PFSK-1 (cell line): ENCODE measurements at regions not wholly inside any gene's neighbourhood (a gene's known extent, or its start where the extent isn't known, plus 50 kb on each side); places are given as distances from the start of the nearest gene placed in this dataset.

Experiments
- FOXP2 ChIP-seq: optimal IDR thresholded peaks from 2 replicates; pipeline ENCODE3; 2011; ENCODE audit warnings: borderline replicate concordance, control low read depth, inconsistent platforms; ENCODE audit not compliant: insufficient read depth; ENCODE audit errors: extremely low read length, extremely low read depth
- POLR2AphosphoS5 ChIP-seq: IDR thresholded peaks from 2 replicates; pipeline ENCODE4 v1.6.1; 2012; ENCODE audit warnings: low read depth, mild to moderate bottlenecking, control low read depth, low read length, moderate library complexity
- REST ChIP-seq, 2 experiments: IDR thresholded peaks; 2 replicates each; pipeline versions ENCODE4 v1.6.1 to v1.8.0; 2011 to 2012; ENCODE audit warnings: low read depth in 2 of 2, low read length in 2 of 2, control low read depth in 1 of 2, inconsistent platforms in 1 of 2, mild to moderate bottlenecking in 1 of 2, moderate library complexity in 1 of 2; ENCODE audit not compliant: insufficient read depth in 1 of 2
- SIN3A ChIP-seq: IDR thresholded peaks from 2 replicates; pipeline ENCODE4 v1.6.1; 2012; ENCODE audit warnings: mild to moderate bottlenecking, low read length, moderate library complexity, borderline replicate concordance; ENCODE audit not compliant: insufficient read depth
- TAF1 ChIP-seq: IDR thresholded peaks from 2 replicates; pipeline ENCODE4 v1.6.1; 2012; ENCODE audit warnings: low read length, control low read depth, borderline replicate concordance; ENCODE audit not compliant: insufficient read depth

- no peak for TF ChIP-seq SIN3A
- TF ChIP-seq REST (IDR thresholded peaks at IDR 0.05; ENCODE audit: insufficient read depth in 1 of 2, low read depth in 2 of 2, low read length in 2 of 2), result no peak
- TF ChIP-seq TAF1, result no peak
- no peak for TF ChIP-seq FOXP2
- no peak for TF ChIP-seq POLR2AphosphoS5
Observed at GRCh38 chr11:86728562-86728961, 56.1 kb upstream of the ME3 start.

GRCh38 chr11:86726770-86727504 lies 54.5 kb upstream of the ME3 start:
- no peak for TF ChIP-seq TAF1
- no peak for TF ChIP-seq POLR2AphosphoS5
- TF ChIP-seq SIN3A, result no peak
- no peak for TF ChIP-seq REST (IDR thresholded peaks at IDR 0.05; ENCODE audit: insufficient read depth in 1 of 2, low read depth in 2 of 2, low read length in 2 of 2)
- no peak for TF ChIP-seq FOXP2

- TF ChIP-seq SIN3A, result no peak
- TF ChIP-seq FOXP2, result no peak
- no peak for TF ChIP-seq POLR2AphosphoS5
- TF ChIP-seq TAF1, result no peak
- no peak for TF ChIP-seq REST (IDR thresholded peaks at IDR 0.05; ENCODE audit: insufficient read depth in 1 of 2, low read depth in 2 of 2, low read length in 2 of 2)
Observed at GRCh38 chr11:86726118-86726753, 53.8 kb upstream of the ME3 start.

- no peak for TF ChIP-seq POLR2AphosphoS5
- TF ChIP-seq FOXP2, result no peak
- TF ChIP-seq REST (IDR thresholded peaks at IDR 0.05; ENCODE audit: insufficient read depth in 1 of 2, low read depth in 2 of 2, low read length in 2 of 2), result no peak
- no peak for TF ChIP-seq SIN3A
Observed at GRCh38 chr11:86724137-86724536, 51.7 kb upstream of the ME3 start.

- no peak for TF ChIP-seq TAF1
- TF ChIP-seq REST (IDR thresholded peaks at IDR 0.05; ENCODE audit: insufficient read depth in 1 of 2, low read depth in 2 of 2, low read length in 2 of 2), result no peak
- no peak for TF ChIP-seq SIN3A
- no peak for TF ChIP-seq FOXP2
- no peak for TF ChIP-seq POLR2AphosphoS5
Observed at GRCh38 chr11:86723281-86723680, 50.9 kb upstream of the ME3 start.
